GM23338 (cell line): ENCODE measurements at regions not wholly inside any gene's neighbourhood (a gene's known extent, or its start where the extent isn't known, plus 50 kb on each side); places are given as distances from the start of the nearest gene placed in this dataset.

ENCODE experiments used
- ATAC-seq: fragments of 200-7000 bp; cut with Tn5 transposase; 3 replicates; pipeline ENCODE4 v1.9.1; 2020
- DNase-seq: peaks from one replicate; pipeline ENCODE4 v3.0.0-alpha.2; 2015; ENCODE audit warnings: low spot score
- H2AFZ ChIP-seq: fragments of 200-600 bp; sonication (generic); 2 replicates; pipeline ENCODE4 v1.8.0; 2016; ENCODE audit warnings: antibody characterized with exemption, mild to moderate bottlenecking, moderate library complexity
- H3F3A ChIP-seq: fragments of 200-600 bp; sonication (generic); replicated peaks from 2 replicates; pipeline ENCODE4 v1.8.0; 2017; ENCODE audit warnings: antibody characterized with exemption, mixed run types, low read depth
- H3K27ac ChIP-seq: fragments of 200-600 bp; sonication (generic); 2 replicates; pipeline ENCODE4 v1.6.1; 2016; ENCODE audit warnings: low read depth
- H3K27me3 ChIP-seq: fragments of 200-600 bp; sonication (generic); 2 replicates; pipeline ENCODE4 v1.8.0; 2016; ENCODE audit warnings: mild to moderate bottlenecking, mixed run types, moderate library complexity; ENCODE audit not compliant: insufficient read depth
- H3K36me3 ChIP-seq: fragments of 200-600 bp; sonication (generic); 2 replicates; pipeline ENCODE4 v1.8.0; 2016; ENCODE audit warnings: mild to moderate bottlenecking; ENCODE audit not compliant: insufficient read depth
- H3K4me1 ChIP-seq: fragments of 200-600 bp; sonication (generic); 2 replicates; pipeline ENCODE4 v1.8.0; 2016; ENCODE audit warnings: mild to moderate bottlenecking, moderate library complexity; ENCODE audit not compliant: insufficient read depth
- H3K4me2 ChIP-seq: fragments of 200-600 bp; sonication (generic); 2 replicates; pipeline ENCODE4 v1.7.1; 2017; ENCODE audit warnings: mixed run types
- H3K4me3 ChIP-seq: fragments of 200-600 bp; sonication (generic); 2 replicates; pipeline ENCODE4 v1.6.1; 2016; ENCODE audit warnings: mixed run types
- H3K79me2 ChIP-seq: fragments of 200-600 bp; sonication (generic); replicated peaks from 2 replicates; pipeline ENCODE4 v1.8.0; 2017; ENCODE audit warnings: mild to moderate bottlenecking; ENCODE audit not compliant: insufficient read depth
- H3K9me2 ChIP-seq: fragments of 200-600 bp; sonication (generic); 2 replicates; pipeline ENCODE4 v1.8.0; 2017; ENCODE audit not compliant: insufficient read depth
- H4K20me1 ChIP-seq: fragments of 200-600 bp; sonication (generic); replicated peaks from 2 replicates; pipeline ENCODE4 v1.8.0; 2017; ENCODE audit warnings: mild to moderate bottlenecking; ENCODE audit not compliant: insufficient read depth
- H3K27ac Mint-ChIP-seq: 2 replicates; pipeline ENCODE4 v1.8.0; 2020; ENCODE audit warnings: inconsistent platforms, mild to moderate bottlenecking, moderate library complexity, mixed read lengths
- H3K27me3 Mint-ChIP-seq: 3 replicates; pipeline ENCODE4 v1.8.0; 2022; ENCODE audit warnings: low read depth, mild to moderate bottlenecking, moderate library complexity, mixed read lengths, inconsistent platforms; ENCODE audit not compliant: insufficient read depth, poor library complexity
- H3K36me3 Mint-ChIP-seq: 3 replicates; pipeline ENCODE4 v1.8.0; 2021; ENCODE audit warnings: low read depth, mild to moderate bottlenecking, inconsistent platforms, moderate library complexity, mixed read lengths
- H3K4me1 Mint-ChIP-seq: 3 replicates; pipeline ENCODE4 v1.8.0; 2020; ENCODE audit warnings: mild to moderate bottlenecking, inconsistent platforms, mixed read lengths
- H3K4me3 Mint-ChIP-seq: 3 replicates; pipeline ENCODE4 v1.8.0; 2021; ENCODE audit warnings: moderate library complexity, mild to moderate bottlenecking, inconsistent platforms, mixed read lengths
- H3K9me3 Mint-ChIP-seq: 3 replicates; pipeline ENCODE4 v1.8.0; 2020; ENCODE audit warnings: moderate library complexity, mild to moderate bottlenecking, inconsistent platforms, mixed read lengths
- CREB1 ChIP-seq: fragments of 250-450 bp; sonication (Bioruptor Pico); IDR thresholded peaks from 2 replicates; pipeline ENCODE4 v1.5.0; 2020; ENCODE audit warnings: low read depth, mild to moderate bottlenecking, moderate library complexity
- ETS1 ChIP-seq: IDR thresholded peaks from 2 replicates; pipeline ENCODE4 v1.6.1; 2016; ENCODE audit warnings: antibody characterized with exemption
- EZH2 ChIP-seq: fragments of 200-600 bp; sonication (generic); IDR thresholded peaks from one replicate; pipeline ENCODE4 v1.8.0; 2017; ENCODE audit warnings: antibody characterized with exemption, mild to moderate bottlenecking, low read depth; ENCODE audit not compliant: unreplicated experiment
- EZH2phosphoT487 ChIP-seq: fragments of 200-600 bp; sonication (generic); IDR thresholded peaks from one replicate; pipeline ENCODE4 v1.8.1; 2018; ENCODE audit warnings: antibody characterized with exemption; ENCODE audit not compliant: unreplicated experiment
- JUNB ChIP-seq: IDR thresholded peaks from one replicate; pipeline ENCODE4 v1.6.1; 2016; ENCODE audit warnings: antibody characterized with exemption; ENCODE audit not compliant: unreplicated experiment
- NANOG ChIP-seq: IDR thresholded peaks from 2 replicates; pipeline ENCODE4 v1.6.1; 2016; ENCODE audit warnings: antibody characterized with exemption, borderline replicate concordance
- POLR2AphosphoS5 ChIP-seq: IDR thresholded peaks from 2 replicates; pipeline ENCODE4 v1.6.1; 2016; ENCODE audit warnings: antibody characterized with exemption, low read depth
- REST ChIP-seq: IDR thresholded peaks from one replicate; pipeline ENCODE4 v1.6.1; 2018; ENCODE audit warnings: antibody characterized with exemption; ENCODE audit not compliant: unreplicated experiment
- STAT1 ChIP-seq: IDR thresholded peaks from one replicate; pipeline ENCODE4 v1.6.1; 2016; ENCODE audit warnings: antibody characterized with exemption; ENCODE audit not compliant: unreplicated experiment
- ZNF114 ChIP-seq: fragments of 250-450 bp; sonication (Bioruptor Pico); IDR thresholded peaks from 2 replicates; pipeline ENCODE4 v1.5.0; 2020; ENCODE audit warnings: mild to moderate bottlenecking, moderate library complexity
- ZNF331 ChIP-seq: fragments of 250-450 bp; sonication (Bioruptor Pico); IDR thresholded peaks from 2 replicates; pipeline ENCODE4 v1.5.0; 2020; ENCODE audit warnings: low read depth, mild to moderate bottlenecking, moderate library complexity
- TF ChIP-seq, protein P1 (sequence below): fragments of 250-450 bp; sonication (Bioruptor Pico); IDR thresholded peaks from 2 replicates; pipeline ENCODE4 v1.5.0; 2020; ENCODE audit warnings: mild to moderate bottlenecking, moderate library complexity
- TF ChIP-seq, protein P2 (sequence below), 2 experiments: fragments of 200-600 bp in 1 of 2; sonication (generic) in 1 of 2; conservative IDR thresholded peaks; 2 replicates each; pipeline versions ENCODE4 v1.5.1 to v1.6.1; 2016 to 2017; ENCODE audit warnings: antibody characterized with exemption in 2 of 2, low read depth in 2 of 2, mild to moderate bottlenecking in 2 of 2, moderate library complexity in 1 of 2

- Mint-ChIP-seq H3K9me3 (peaks cover 68% of the 10 kb centered on the region), H3K4me1 (no peaks in the 10 kb centered on the region), H3K27ac (no peak overlapping the region), H3K4me3 (no peak overlapping the region), H3K36me3 (peaks cover 11% of the 10 kb centered on the region), H3K27me3 (no peaks in the 10 kb centered on the region)
- ATAC-seq (no peak), DNase-seq (no peak)
- Histone ChIP-seq H3K4me2 (no peak overlapping the region), H3K27ac (no peak overlapping the region), H3K36me3 (no peaks in the 10 kb centered on the region), H3K9me2 (0 out of 2 replicates have a peak, but pooled peaks cover 2% of the 10 kb centered on the region), H2AFZ (no peak overlapping the region), H3K27me3 (no peaks in the 10 kb centered on the region), H3F3A (no peaks in the 10 kb centered on the region), H3K79me2 (no peaks in the 10 kb centered on the region), H3K4me1 (no peaks in the 10 kb centered on the region), H3K4me3 (no peak overlapping the region), H4K20me1 (no peaks in the 10 kb centered on the region)
- TF ChIP-seq ZNF331 (CRISPR knock-in tag) (no peak), EZH2 (no peak), NANOG (no peak), JUNB (no peak), POLR2AphosphoS5 (no peak), REST (no peak), CREB1 (no peak), ETS1 (no peak), ZNF114 (CRISPR knock-in tag) (no peak), STAT1 (no peak), EZH2phosphoT487 (no peak)
- TF ChIP-seq, protein P1, sequence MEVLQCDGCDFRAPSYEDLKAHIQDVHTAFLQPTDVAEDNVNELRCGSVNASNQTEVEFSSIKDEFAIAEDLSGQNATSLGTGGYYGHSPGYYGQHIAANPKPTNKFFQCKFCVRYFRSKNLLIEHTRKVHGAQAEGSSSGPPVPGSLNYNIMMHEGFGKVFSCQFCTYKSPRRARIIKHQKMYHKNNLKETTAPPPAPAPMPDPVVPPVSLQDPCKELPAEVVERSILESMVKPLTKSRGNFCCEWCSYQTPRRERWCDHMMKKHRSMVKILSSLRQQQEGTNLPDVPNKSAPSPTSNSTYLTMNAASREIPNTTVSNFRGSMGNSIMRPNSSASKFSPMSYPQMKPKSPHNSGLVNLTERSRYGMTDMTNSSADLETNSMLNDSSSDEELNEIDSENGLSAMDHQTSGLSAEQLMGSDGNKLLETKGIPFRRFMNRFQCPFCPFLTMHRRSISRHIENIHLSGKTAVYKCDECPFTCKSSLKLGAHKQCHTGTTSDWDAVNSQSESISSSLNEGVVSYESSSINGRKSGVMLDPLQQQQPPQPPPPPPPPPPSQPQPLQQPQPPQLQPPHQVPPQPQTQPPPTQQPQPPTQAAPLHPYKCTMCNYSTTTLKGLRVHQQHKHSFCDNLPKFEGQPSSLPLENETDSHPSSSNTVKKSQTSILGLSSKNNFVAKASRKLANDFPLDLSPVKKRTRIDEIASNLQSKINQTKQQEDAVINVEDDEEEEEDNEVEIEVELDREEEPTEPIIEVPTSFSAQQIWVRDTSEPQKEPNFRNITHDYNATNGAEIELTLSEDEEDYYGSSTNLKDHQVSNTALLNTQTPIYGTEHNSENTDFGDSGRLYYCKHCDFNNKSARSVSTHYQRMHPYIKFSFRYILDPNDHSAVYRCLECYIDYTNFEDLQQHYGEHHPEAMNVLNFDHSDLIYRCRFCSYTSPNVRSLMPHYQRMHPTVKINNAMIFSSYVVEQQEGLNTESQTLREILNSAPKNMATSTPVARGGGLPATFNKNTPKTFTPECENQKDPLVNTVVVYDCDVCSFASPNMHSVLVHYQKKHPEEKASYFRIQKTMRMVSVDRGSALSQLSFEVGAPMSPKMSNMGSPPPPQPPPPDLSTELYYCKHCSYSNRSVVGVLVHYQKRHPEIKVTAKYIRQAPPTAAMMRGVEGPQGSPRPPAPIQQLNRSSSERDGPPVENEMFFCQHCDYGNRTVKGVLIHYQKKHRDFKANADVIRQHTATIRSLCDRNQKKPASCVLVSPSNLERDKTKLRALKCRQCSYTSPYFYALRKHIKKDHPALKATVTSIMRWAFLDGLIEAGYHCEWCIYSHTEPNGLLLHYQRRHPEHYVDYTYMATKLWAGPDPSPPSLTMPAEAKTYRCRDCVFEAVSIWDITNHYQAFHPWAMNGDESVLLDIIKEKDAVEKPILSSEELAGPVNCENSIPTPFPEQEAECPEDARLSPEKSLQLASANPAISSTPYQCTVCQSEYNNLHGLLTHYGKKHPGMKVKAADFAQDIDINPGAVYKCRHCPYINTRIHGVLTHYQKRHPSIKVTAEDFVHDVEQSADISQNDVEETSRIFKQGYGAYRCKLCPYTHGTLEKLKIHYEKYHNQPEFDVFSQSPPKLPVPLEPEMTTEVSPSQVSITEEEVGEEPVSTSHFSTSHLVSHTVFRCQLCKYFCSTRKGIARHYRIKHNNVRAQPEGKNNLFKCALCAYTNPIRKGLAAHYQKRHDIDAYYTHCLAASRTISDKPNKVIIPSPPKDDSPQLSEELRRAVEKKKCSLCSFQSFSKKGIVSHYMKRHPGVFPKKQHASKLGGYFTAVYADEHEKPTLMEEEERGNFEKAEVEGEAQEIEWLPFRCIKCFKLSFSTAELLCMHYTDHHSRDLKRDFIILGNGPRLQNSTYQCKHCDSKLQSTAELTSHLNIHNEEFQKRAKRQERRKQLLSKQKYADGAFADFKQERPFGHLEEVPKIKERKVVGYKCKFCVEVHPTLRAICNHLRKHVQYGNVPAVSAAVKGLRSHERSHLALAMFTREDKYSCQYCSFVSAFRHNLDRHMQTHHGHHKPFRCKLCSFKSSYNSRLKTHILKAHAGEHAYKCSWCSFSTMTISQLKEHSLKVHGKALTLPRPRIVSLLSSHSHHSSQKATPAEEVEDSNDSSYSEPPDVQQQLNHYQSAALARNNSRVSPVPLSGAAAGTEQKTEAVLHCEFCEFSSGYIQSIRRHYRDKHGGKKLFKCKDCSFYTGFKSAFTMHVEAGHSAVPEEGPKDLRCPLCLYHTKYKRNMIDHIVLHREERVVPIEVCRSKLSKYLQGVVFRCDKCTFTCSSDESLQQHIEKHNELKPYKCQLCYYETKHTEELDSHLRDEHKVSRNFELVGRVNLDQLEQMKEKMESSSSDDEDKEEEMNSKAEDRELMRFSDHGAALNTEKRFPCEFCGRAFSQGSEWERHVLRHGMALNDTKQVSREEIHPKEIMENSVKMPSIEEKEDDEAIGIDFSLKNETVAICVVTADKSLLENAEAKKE = no peak
- TF ChIP-seq, protein P2, sequence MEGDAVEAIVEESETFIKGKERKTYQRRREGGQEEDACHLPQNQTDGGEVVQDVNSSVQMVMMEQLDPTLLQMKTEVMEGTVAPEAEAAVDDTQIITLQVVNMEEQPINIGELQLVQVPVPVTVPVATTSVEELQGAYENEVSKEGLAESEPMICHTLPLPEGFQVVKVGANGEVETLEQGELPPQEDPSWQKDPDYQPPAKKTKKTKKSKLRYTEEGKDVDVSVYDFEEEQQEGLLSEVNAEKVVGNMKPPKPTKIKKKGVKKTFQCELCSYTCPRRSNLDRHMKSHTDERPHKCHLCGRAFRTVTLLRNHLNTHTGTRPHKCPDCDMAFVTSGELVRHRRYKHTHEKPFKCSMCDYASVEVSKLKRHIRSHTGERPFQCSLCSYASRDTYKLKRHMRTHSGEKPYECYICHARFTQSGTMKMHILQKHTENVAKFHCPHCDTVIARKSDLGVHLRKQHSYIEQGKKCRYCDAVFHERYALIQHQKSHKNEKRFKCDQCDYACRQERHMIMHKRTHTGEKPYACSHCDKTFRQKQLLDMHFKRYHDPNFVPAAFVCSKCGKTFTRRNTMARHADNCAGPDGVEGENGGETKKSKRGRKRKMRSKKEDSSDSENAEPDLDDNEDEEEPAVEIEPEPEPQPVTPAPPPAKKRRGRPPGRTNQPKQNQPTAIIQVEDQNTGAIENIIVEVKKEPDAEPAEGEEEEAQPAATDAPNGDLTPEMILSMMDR (conservative IDR thresholded peaks at IDR 0.05; ENCODE audit: low read depth in 2 of 2) = no peak
Measured at GRCh38 chr2:4404363-4404762, 701.0 kb downstream of the DCDC2C start.
